ENCODE measurements at regions not wholly inside any gene's neighbourhood (a gene's known extent, or its start where the extent isn't known, plus 50 kb on each side); places are given as distances from the start of the nearest gene placed in this dataset.

DNA sequence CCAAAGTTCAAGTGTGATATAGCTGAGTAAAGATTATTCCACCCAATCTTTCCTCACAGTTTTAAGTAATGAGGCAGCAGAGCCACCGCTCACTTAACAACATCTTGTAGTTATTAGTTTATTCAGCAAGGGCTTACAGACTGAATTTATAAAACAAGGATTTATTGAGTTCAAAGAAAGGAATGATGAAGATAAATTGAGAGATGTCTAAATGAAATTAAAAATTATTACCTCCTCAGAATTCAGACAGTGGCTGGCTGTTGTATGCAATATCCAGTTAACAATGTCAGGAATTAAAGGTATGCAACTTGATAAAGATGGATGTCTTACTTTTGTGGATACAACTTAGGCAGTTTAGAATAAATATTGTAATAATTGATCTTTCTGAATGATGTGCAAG lies 927.3 kb upstream of the CDH2 start:
- TF ChIP-seq POLR2A (IDR thresholded peaks at IDR 0.05) (no peak), EP300 (IDR thresholded peaks at IDR 0.05) (no peak)
- TF ChIP-seq, protein P1, sequence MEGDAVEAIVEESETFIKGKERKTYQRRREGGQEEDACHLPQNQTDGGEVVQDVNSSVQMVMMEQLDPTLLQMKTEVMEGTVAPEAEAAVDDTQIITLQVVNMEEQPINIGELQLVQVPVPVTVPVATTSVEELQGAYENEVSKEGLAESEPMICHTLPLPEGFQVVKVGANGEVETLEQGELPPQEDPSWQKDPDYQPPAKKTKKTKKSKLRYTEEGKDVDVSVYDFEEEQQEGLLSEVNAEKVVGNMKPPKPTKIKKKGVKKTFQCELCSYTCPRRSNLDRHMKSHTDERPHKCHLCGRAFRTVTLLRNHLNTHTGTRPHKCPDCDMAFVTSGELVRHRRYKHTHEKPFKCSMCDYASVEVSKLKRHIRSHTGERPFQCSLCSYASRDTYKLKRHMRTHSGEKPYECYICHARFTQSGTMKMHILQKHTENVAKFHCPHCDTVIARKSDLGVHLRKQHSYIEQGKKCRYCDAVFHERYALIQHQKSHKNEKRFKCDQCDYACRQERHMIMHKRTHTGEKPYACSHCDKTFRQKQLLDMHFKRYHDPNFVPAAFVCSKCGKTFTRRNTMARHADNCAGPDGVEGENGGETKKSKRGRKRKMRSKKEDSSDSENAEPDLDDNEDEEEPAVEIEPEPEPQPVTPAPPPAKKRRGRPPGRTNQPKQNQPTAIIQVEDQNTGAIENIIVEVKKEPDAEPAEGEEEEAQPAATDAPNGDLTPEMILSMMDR (IDR thresholded peaks at IDR 0.05): no peak
- WGBS, 2 donors (ENCODE audit: low coverage in 1 of 2): 57 to 60% methylated on average over 1 of the region's 1 CpG
- ATAC-seq: no peak
- no peaks in the 10 kb centered on the region for H3K36me3 ChIP-seq
- H3K9me3 ChIP-seq: no peaks in the 10 kb centered on the region
- no peaks in the 10 kb centered on the region for H3K27me3 ChIP-seq
- H3K27ac ChIP-seq: no peak overlapping the region
- no peak overlapping the region for H3K4me3 ChIP-seq
- no peaks in the 10 kb centered on the region for H3K4me1 ChIP-seq

DNA sequence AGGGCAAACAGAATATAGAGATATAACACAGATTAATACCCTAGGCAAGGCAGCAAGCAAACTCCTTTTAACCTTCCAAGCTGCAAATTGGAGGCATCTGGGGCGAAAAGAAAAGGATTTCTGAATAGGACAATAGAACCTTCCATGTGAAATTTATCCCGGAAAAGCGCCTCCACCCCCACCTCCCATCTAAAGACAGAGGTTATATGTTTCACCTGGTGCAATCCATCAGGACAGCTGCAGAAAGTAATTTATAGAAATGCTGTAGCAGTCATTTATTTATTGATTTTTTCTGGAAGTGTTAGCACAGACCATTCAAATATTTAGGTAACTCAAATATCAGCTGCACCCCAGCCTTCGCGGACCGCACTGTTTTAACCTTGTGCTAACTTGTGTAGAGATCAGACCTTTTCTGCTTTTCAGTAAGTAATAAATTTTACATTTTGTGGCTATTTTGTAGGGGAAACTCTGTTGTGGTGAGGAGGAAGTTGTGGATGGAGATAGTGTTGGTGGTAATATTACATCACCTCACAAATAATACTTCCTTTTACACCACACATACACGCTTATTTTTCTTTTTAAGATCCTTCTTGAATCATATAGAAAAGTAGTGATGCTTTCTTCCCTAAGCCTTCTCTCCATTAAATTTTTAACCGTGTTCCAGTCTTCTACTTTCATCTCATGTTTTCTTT lies 919.3 kb upstream of the CDH2 start:
- no peak for ATAC-seq
- 36 to 38% methylated on average over 8 of the region's 8 CpGs for WGBS, 2 donors (ENCODE audit: low coverage in 1 of 2)
- no peak overlapping the region for H3K27ac ChIP-seq
- peaks cover 0 to 4% (median 0%) of the 10 kb centered on the region in 3 donors for H3K9me3 ChIP-seq
- TF ChIP-seq, protein P1 (IDR thresholded peaks at IDR 0.05): no peak
- TF ChIP-seq EP300 (IDR thresholded peaks at IDR 0.05): no peak
- no peak for TF ChIP-seq POLR2A (IDR thresholded peaks at IDR 0.05)
- TF ChIP-seq POLR2AphosphoS5 (IDR thresholded peaks at IDR 0.05): no peak
- no peak overlapping the region for H3K4me3 ChIP-seq
- H3K36me3 ChIP-seq: no peaks in the 10 kb centered on the region
- no peaks in the 10 kb centered on the region for H3K27me3 ChIP-seq
- H3K4me1 ChIP-seq: no peaks in the 10 kb centered on the region

DNA sequence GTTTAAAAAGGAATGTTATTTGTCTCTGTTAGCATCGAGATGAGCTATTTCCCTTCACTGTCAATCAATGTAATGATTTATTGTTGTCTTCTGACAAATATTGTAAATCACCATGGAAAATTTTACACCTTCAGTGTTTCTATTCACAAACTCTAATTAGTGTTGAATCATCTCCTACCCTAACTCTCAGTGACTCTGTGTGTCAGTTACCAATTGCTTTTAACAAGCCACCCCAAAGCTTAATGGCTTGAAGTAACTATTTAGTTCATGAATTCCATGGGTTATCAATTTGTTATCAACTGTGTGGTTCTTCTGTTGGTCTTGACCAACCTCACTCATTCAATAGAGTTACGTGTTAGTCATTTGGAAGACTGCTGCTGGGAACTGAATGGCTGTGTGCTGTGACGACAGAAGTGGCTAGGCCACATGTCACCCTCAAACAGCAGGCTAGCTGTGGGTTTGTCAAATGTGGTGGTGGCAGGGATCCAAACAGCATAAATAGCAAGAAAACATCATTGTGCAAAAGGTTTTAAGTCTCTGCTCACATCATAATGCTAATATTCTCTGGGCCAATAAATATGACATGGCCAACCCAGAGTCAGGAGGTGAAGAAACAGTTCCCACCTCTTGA lies 910.8 kb upstream of the CDH2 start:
- H3K27me3 ChIP-seq: no peaks in the 10 kb centered on the region
- no peak for ATAC-seq
- H3K36me3 ChIP-seq: no peaks in the 10 kb centered on the region
- H3K4me3 ChIP-seq: no peak overlapping the region
- no peak overlapping the region for H3K27ac ChIP-seq
- H3K4me1 ChIP-seq: no peaks in the 10 kb centered on the region
- WGBS, 2 donors (ENCODE audit: low coverage in 1 of 2): 71 to 85% methylated on average over 2 to 3 of the region's 3 CpGs
- TF ChIP-seq POLR2A (IDR thresholded peaks at IDR 0.05) (no peak), EP300 (IDR thresholded peaks at IDR 0.05) (no peak), POLR2AphosphoS5 (IDR thresholded peaks at IDR 0.05) (no peak)
- TF ChIP-seq, protein P1 (IDR thresholded peaks at IDR 0.05): no peak
- H3K9me3 ChIP-seq: no peaks in the 10 kb centered on the region

DNA sequence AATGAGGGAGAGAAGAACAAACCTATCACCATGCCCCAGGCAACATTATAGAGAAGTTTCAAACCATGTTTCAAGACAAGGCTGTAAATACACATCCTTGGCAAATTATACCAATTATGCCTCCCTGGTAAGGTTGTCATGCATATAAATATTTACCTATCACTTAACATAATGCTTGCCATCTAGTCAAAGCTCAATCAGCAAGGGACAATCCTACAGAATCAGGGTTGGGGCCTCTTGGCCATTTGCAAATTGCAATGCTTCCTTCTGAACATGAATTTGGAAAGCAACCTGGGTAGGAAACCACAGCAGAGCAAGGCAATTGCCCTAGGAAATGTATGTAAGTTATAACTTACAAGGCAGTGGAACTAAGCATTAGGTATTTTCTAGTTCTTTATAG lies 907.2 kb upstream of the CDH2 start:
- H3K36me3 ChIP-seq: no peaks in the 10 kb centered on the region
- no peak overlapping the region for H3K4me3 ChIP-seq
- no peaks in the 10 kb centered on the region for H3K27me3 ChIP-seq
- no peak for ATAC-seq
- no peaks in the 10 kb centered on the region for H3K4me1 ChIP-seq
- H3K9me3 ChIP-seq: no peaks in the 10 kb centered on the region
- TF ChIP-seq POLR2AphosphoS5 (IDR thresholded peaks at IDR 0.05) (no peak), EP300 (IDR thresholded peaks at IDR 0.05) (no peak), POLR2A (IDR thresholded peaks at IDR 0.05) (no peak)
- TF ChIP-seq, protein P1 (IDR thresholded peaks at IDR 0.05): no peak
- no peak overlapping the region for H3K27ac ChIP-seq

DNA sequence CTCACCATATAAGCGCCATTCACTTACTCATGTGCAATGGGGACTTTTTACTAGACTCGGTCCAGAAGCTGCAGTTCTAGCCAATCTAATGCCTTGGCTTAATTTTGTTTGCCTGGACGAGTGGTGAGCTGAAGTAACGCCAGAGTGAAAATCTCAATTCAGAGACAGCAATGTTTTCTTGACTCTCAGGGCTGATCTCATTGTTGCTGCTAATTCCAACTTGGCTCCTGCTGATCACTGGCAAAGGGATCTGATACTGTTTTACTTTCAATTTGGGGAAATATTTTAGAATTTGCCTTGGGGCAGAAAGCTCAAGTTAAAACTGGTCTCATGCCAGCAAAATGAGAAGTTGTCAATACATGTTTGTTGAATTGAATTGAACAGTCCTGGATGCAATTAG lies 906.6 kb upstream of the CDH2 start:
- H3K9me3 ChIP-seq: no peaks in the 10 kb centered on the region
- H3K36me3 ChIP-seq: no peaks in the 10 kb centered on the region
- peak; percentile 36 for ATAC-seq
- H3K4me3 ChIP-seq: no peak overlapping the region
- TF ChIP-seq POLR2A (IDR thresholded peaks at IDR 0.05) (no peak), EP300 (IDR thresholded peaks at IDR 0.05) (no peak), POLR2AphosphoS5 (IDR thresholded peaks at IDR 0.05) (no peak)
- TF ChIP-seq, protein P1 (IDR thresholded peaks at IDR 0.05): no peak
- H3K27me3 ChIP-seq: no peaks in the 10 kb centered on the region
- no peaks in the 10 kb centered on the region for H3K4me1 ChIP-seq
- no peak overlapping the region for H3K27ac ChIP-seq
- WGBS, 2 donors (ENCODE audit: low coverage in 1 of 2): 53 to 67% methylated on average over 4 of the region's 4 CpGs
